H9 (cell line): ENCODE measurements at regions not wholly inside any gene's neighbourhood (a gene's known extent, or its start where the extent isn't known, plus 50 kb on each side); places are given as distances from the start of the nearest gene placed in this dataset.

ENCODE experiments used
- DNase-seq: peaks from one replicate; pipeline ENCODE4 v3.0.0-alpha.2; 2017
- H2AFZ ChIP-seq: one replicate; pipeline ENCODE4 v1.6.1; 2013; ENCODE audit warnings: mild to moderate bottlenecking, low read length, control low read depth, moderate library complexity
- H2AK5ac ChIP-seq: 2 replicates; pipeline ENCODE4 v1.6.1; 2013; ENCODE audit warnings: low read length, control low read depth, mixed read lengths; ENCODE audit not compliant: insufficient read length
- H2BK120ac ChIP-seq: one replicate; pipeline ENCODE4 v1.6.1; 2013; ENCODE audit warnings: low read depth, mild to moderate bottlenecking, low read length, control low read depth, inconsistent platforms; ENCODE audit not compliant: poor library complexity, severe bottlenecking
- H2BK12ac ChIP-seq: 2 replicates; pipeline ENCODE4 v1.6.1; 2013; ENCODE audit warnings: low read length, control low read depth, mixed read lengths, low read depth; ENCODE audit not compliant: insufficient read length
- H2BK15ac ChIP-seq: 2 replicates; pipeline ENCODE4 v1.6.1; 2013; ENCODE audit warnings: low read depth, low read length, control low read depth
- H2BK20ac ChIP-seq: one replicate; pipeline ENCODE4 v1.6.1; 2013; ENCODE audit warnings: low read depth, mild to moderate bottlenecking, low read length, control low read depth, inconsistent platforms; ENCODE audit not compliant: poor library complexity, severe bottlenecking
- H2BK5ac ChIP-seq: 2 replicates; pipeline ENCODE4 v1.6.1; 2013; ENCODE audit warnings: low read length, control low read depth, mixed read lengths; ENCODE audit not compliant: insufficient read length
- H3K14ac ChIP-seq: 2 replicates; pipeline ENCODE4 v1.6.1; 2013; ENCODE audit warnings: low read length, control low read depth; ENCODE audit not compliant: insufficient read depth
- H3K18ac ChIP-seq: 2 replicates; pipeline ENCODE4 v1.6.1; 2013; ENCODE audit warnings: low read depth, mild to moderate bottlenecking, mixed read lengths, low read length, control low read depth; ENCODE audit not compliant: insufficient read length
- H3K23ac ChIP-seq: 2 replicates; pipeline ENCODE4 v1.6.1; 2013; ENCODE audit warnings: low read length, control low read depth, mixed read lengths, low read depth; ENCODE audit not compliant: insufficient read length
- H3K23me2 ChIP-seq: 2 replicates; pipeline ENCODE4 v1.6.1; 2013; ENCODE audit warnings: low read depth, mild to moderate bottlenecking, mixed read lengths, low read length, control low read depth; ENCODE audit not compliant: insufficient read length, poor library complexity, severe bottlenecking
- H3K27ac ChIP-seq: 2 replicates; pipeline ENCODE4 v1.5.1; 2013; ENCODE audit warnings: low read length, control low read depth, mixed read lengths, low read depth; ENCODE audit not compliant: insufficient read length
- H3K27me3 ChIP-seq: 2 replicates; pipeline ENCODE4 v1.6.1; 2013; ENCODE audit warnings: low read length, control low read depth, inconsistent platforms; ENCODE audit not compliant: insufficient read depth
- H3K4ac ChIP-seq: 2 replicates; pipeline ENCODE4 v1.6.1; 2013; ENCODE audit warnings: low read depth, mild to moderate bottlenecking, control low read depth, inconsistent platforms, low read length, moderate library complexity
- H3K4me1 ChIP-seq: 2 replicates; pipeline ENCODE4 v1.6.1; 2013; ENCODE audit warnings: low read length, control low read depth, inconsistent platforms; ENCODE audit not compliant: insufficient read depth
- H3K4me2 ChIP-seq: 2 replicates; pipeline ENCODE4 v1.6.1; 2013; ENCODE audit warnings: low read length, control low read depth, mixed read lengths; ENCODE audit not compliant: insufficient read length, insufficient read depth
- H3K56ac ChIP-seq: 2 replicates; pipeline ENCODE4 v1.6.1; 2013; ENCODE audit warnings: low read depth, mild to moderate bottlenecking, mixed read lengths, low read length, control low read depth; ENCODE audit not compliant: insufficient read length
- H3K79me1 ChIP-seq: 2 replicates; pipeline ENCODE4 v1.6.1; 2013; ENCODE audit warnings: low read depth, mild to moderate bottlenecking, moderate library complexity, low read length, control low read depth, inconsistent platforms; ENCODE audit not compliant: insufficient read depth, poor library complexity, severe bottlenecking
- H3K79me2 ChIP-seq: 2 replicates; pipeline ENCODE4 v1.6.1; 2013; ENCODE audit warnings: low read length, control low read depth, inconsistent platforms; ENCODE audit not compliant: insufficient read depth
- H3K9ac ChIP-seq: 2 replicates; pipeline ENCODE4 v1.6.1; 2013; ENCODE audit warnings: low read length, control low read depth, mixed read lengths; ENCODE audit not compliant: insufficient read length; ENCODE audit errors: extremely low read depth
- H3K9me3 ChIP-seq: one replicate; pipeline ENCODE4 v1.6.1; 2013; ENCODE audit warnings: low read depth, low read length, inconsistent platforms; ENCODE audit not compliant: control insufficient read depth
- H3T11ph ChIP-seq: one replicate; pipeline ENCODE4 v1.6.1; 2013; ENCODE audit warnings: mild to moderate bottlenecking, low read length, control low read depth, inconsistent platforms
- H4K20me1 ChIP-seq: one replicate; pipeline ENCODE4 v1.6.1; 2013; ENCODE audit not compliant: control insufficient read depth, insufficient read length, insufficient read depth
- H4K5ac ChIP-seq: 2 replicates; pipeline ENCODE4 v1.6.1; 2013; ENCODE audit warnings: low read depth, mild to moderate bottlenecking, mixed read lengths, low read length, control low read depth; ENCODE audit not compliant: insufficient read length
- H4K8ac ChIP-seq: replicated peaks from 2 replicates; pipeline ENCODE4 v1.6.1; 2013; ENCODE audit warnings: low read length, control low read depth, mixed read lengths, low read depth; ENCODE audit not compliant: insufficient read length
- H4K91ac ChIP-seq: 2 replicates; pipeline ENCODE4 v1.6.1; 2013; ENCODE audit warnings: low read depth, mild to moderate bottlenecking, moderate library complexity, mixed read lengths, low read length, control low read depth; ENCODE audit not compliant: insufficient read length
- H3K27ac Mint-ChIP-seq, 3 experiments: 2 replicates in 2 of 3; 3 replicates in 1 of 3; pipeline ENCODE4 v1.8.0; 2020 to 2021; ENCODE audit warnings: mixed read lengths in 3 of 3, mild to moderate bottlenecking in 1 of 3, moderate library complexity in 1 of 3
- H3K27me3 Mint-ChIP-seq: 2 replicates; pipeline ENCODE4 v1.8.0; 2021; ENCODE audit warnings: low read depth, mild to moderate bottlenecking, moderate library complexity, mixed read lengths
- H3K36me3 Mint-ChIP-seq, 3 experiments: 2 replicates in 2 of 3; 3 replicates in 1 of 3; pipeline ENCODE4 v1.8.0; 2020 to 2021; ENCODE audit warnings: low read depth in 3 of 3, mixed read lengths in 3 of 3; ENCODE audit not compliant: insufficient read depth in 1 of 3
- H3K4me1 Mint-ChIP-seq, 2 experiments: 2 replicates each; pipeline ENCODE4 v1.8.0; 2020; ENCODE audit warnings: mixed read lengths in 2 of 2
- H3K4me3 Mint-ChIP-seq, 2 experiments: 2 replicates in 1 of 2; 3 replicates in 1 of 2; pipeline ENCODE4 v1.8.0; 2020 to 2021; ENCODE audit warnings: mild to moderate bottlenecking in 2 of 2, mixed read lengths in 2 of 2, moderate library complexity in 1 of 2
- H3K9me3 Mint-ChIP-seq, 2 experiments: 2 replicates in 1 of 2; 3 replicates in 1 of 2; pipeline ENCODE4 v1.8.0; 2020; ENCODE audit warnings: mild to moderate bottlenecking in 2 of 2, mixed read lengths in 2 of 2, moderate library complexity in 1 of 2
- WGBS: extraction: QIAGEN DNeasy Blood & Tissue Kit; methylation state at CpG from one replicate; pipeline ENCODE4 v1.1.7; 2013; ENCODE audit warnings: missing lambda C conversion rate, low lambda C conversion rate, mixed read lengths; ENCODE audit not compliant: insufficient read length; ENCODE audit errors: extremely low coverage; 5-methylcytosine and 5-hydroxymethylcytosine counted together
- TF ChIP-seq, protein P1 (sequence below): fragments of 200-600 bp; sonication (generic); conservative IDR thresholded peaks from 3 replicates; pipeline ENCODE4 v1.8.0; 2021; ENCODE audit warnings: antibody characterized with exemption, mild to moderate bottlenecking

DNA sequence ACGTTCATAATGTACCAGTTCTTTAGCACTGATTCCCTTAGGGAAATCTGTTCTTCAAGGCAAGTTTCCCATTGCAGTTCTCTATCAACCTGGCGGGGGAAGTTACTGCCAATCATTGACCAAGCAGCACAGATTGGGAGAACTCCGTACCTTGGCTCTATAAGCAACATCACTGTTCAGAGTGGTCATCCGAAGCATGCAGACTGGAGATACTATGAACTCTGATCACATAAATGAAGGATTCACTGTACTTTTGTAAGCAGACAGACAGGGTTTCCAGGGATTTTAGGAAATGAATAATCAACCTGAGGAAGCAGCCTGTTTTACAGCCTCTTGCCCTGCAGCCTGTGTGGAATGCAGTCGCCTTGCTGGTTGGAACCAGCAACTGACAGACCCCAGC is 63.8 kb upstream of the WWC2 start:
- no peak overlapping the region for H3K14ac ChIP-seq
- no peaks in the 10 kb centered on the region for H3K9me3 ChIP-seq
- H3K4ac ChIP-seq: no peak overlapping the region
- no peak overlapping the region for H2AFZ ChIP-seq
- no peak overlapping the region for H3K9ac ChIP-seq
- no peak overlapping the region for H3K4me2 ChIP-seq
- H3K23ac ChIP-seq: no peak overlapping the region
- H4K20me1 ChIP-seq: no peaks in the 10 kb centered on the region
- Mint-ChIP-seq H3K9me3 (no peaks in the 10 kb centered on the region), H3K27me3 (no peaks in the 10 kb centered on the region), H3K36me3 (no peaks in the 10 kb centered on the region), H3K4me1 (peaks cover 3 to 9% of the 10 kb centered on the region in 2 experiments; a peak in 3 of 4 replicates), H3K4me3 (no peak overlapping the region), H3K27ac (no peak overlapping the region)
- no peak overlapping the region for H2BK15ac ChIP-seq
- WGBS: no CpG with 5 or more reads among the region's 5 CpGs
- DNase-seq: no peak
- no peaks in the 10 kb centered on the region for H3K27me3 ChIP-seq
- H4K5ac ChIP-seq: no peak overlapping the region
- no peak overlapping the region for H3K27ac ChIP-seq
- H3T11ph ChIP-seq: no peak overlapping the region
- H4K91ac ChIP-seq: no peak overlapping the region
- H3K79me2 ChIP-seq: no peaks in the 10 kb centered on the region; the same call in 1 of the 2 replicates
- no peak overlapping the region for H3K56ac ChIP-seq
- no peaks in the 10 kb centered on the region for H3K23me2 ChIP-seq
- H2BK120ac ChIP-seq: no peak overlapping the region
- no peak overlapping the region for H2AK5ac ChIP-seq
- no peaks in the 10 kb centered on the region for H3K79me1 ChIP-seq
- no peak overlapping the region for H2BK20ac ChIP-seq
- H3K18ac ChIP-seq: no peak overlapping the region
- H4K8ac ChIP-seq: no peak overlapping the region
- TF ChIP-seq, protein P1, sequence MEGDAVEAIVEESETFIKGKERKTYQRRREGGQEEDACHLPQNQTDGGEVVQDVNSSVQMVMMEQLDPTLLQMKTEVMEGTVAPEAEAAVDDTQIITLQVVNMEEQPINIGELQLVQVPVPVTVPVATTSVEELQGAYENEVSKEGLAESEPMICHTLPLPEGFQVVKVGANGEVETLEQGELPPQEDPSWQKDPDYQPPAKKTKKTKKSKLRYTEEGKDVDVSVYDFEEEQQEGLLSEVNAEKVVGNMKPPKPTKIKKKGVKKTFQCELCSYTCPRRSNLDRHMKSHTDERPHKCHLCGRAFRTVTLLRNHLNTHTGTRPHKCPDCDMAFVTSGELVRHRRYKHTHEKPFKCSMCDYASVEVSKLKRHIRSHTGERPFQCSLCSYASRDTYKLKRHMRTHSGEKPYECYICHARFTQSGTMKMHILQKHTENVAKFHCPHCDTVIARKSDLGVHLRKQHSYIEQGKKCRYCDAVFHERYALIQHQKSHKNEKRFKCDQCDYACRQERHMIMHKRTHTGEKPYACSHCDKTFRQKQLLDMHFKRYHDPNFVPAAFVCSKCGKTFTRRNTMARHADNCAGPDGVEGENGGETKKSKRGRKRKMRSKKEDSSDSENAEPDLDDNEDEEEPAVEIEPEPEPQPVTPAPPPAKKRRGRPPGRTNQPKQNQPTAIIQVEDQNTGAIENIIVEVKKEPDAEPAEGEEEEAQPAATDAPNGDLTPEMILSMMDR: no peak
- H3K4me1 ChIP-seq: no peaks in the 10 kb centered on the region
- no peak overlapping the region for H2BK5ac ChIP-seq
- H2BK12ac ChIP-seq: no peak overlapping the region
